ENCODE measurements at regions not wholly inside any gene's neighbourhood (a gene's known extent, or its start where the extent isn't known, plus 50 kb on each side); places are given as distances from the start of the nearest gene placed in this dataset.

DNA sequence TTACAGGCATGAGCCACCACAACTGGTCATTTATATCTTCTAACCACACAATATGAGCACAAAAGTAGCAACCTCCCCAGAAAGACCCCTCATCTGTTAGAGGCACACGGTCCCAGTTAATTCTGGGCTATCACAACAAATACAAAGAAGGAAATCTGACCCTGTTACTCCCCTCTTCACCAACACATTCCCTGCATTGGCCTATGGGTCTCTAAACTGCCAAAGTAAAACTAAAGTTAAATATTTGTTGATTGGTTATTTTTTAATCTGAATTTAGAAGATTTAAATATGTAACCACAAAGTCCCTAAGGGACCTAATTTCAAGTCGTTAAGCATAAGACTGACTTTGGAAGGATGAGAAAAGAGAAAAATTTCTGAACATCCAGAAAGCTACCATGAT is 496.7 kb upstream of the NMUR2 start:
- no peak overlapping the region for H3K4me3 ChIP-seq (ENCODE audit: low read depth, low read length)
- ChIA-PET CTCF (no interaction called here), POLR2A (no interaction called here)
- no peak for DNase-seq (ENCODE audit: low read depth, low spot score)
- TF ChIP-seq, protein P1, sequence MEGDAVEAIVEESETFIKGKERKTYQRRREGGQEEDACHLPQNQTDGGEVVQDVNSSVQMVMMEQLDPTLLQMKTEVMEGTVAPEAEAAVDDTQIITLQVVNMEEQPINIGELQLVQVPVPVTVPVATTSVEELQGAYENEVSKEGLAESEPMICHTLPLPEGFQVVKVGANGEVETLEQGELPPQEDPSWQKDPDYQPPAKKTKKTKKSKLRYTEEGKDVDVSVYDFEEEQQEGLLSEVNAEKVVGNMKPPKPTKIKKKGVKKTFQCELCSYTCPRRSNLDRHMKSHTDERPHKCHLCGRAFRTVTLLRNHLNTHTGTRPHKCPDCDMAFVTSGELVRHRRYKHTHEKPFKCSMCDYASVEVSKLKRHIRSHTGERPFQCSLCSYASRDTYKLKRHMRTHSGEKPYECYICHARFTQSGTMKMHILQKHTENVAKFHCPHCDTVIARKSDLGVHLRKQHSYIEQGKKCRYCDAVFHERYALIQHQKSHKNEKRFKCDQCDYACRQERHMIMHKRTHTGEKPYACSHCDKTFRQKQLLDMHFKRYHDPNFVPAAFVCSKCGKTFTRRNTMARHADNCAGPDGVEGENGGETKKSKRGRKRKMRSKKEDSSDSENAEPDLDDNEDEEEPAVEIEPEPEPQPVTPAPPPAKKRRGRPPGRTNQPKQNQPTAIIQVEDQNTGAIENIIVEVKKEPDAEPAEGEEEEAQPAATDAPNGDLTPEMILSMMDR (IDR thresholded peaks at IDR 0.05; ENCODE audit: insufficient read depth, low read length, missing control alignments), result no peak

DNA sequence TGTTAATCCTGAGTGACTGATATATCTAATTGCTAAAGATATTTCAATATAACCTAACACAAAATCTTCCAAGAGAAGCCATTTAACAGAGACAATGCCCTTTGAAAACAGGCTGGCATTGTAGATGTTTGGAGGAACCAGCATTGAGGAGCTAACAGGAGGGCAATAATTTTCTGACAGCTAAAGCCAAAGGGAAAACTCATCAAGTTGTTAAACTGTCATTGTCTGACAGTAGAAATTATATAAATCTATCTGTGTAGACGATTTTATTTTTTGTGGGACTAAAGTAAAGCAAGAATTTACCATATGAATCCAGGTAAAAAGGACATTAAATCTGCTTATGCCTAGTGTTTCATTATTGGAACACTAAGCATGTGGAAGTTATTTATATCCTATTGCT is 500.2 kb upstream of the NMUR2 start:
- TF ChIP-seq, protein P1 (IDR thresholded peaks at IDR 0.05; ENCODE audit: insufficient read depth, low read length, missing control alignments), result no peak
- ChIA-PET CTCF (no interaction called here), POLR2A (no interaction called here)
- H3K4me3 ChIP-seq (ENCODE audit: low read depth, low read length), result no peak overlapping the region
- DNase-seq (ENCODE audit: low read depth, low spot score), result no peak

GRCh38 chr5:152907488-152908245 is 502.6 kb upstream of the NMUR2 start:
- H3K4me3 ChIP-seq (ENCODE audit: low read depth, low read length), result no peak overlapping the region
- TF ChIP-seq, protein P1 (IDR thresholded peaks at IDR 0.05; ENCODE audit: insufficient read depth, low read length, missing control alignments), result no peak
- POLR2A ChIA-PET, result no interaction called here
- no peak for DNase-seq (ENCODE audit: low read depth, low spot score)
- CTCF ChIA-PET, result no interaction called here

DNA sequence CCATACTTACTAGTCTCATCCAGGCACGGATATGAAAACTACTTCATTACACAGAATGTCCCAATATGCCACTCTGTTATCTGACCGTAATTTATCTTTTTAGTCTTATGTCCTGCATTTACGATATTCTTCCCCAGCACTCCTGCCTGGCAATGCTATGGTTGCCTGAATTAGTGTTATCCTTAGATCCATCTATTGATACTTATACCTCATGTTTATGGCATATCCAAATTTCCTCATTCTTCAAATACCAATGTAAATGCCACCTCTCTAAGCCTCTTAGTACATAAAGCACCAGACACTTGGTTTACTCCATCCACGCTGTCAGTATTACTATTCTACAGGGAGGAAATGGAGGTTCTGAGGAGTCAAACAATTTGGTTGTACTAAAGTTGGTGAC is 507.8 kb upstream of the NMUR2 start:
- ChIA-PET CTCF (no interaction called here), POLR2A (no interaction called here)
- no peak for DNase-seq (ENCODE audit: low read depth, low spot score)
- TF ChIP-seq, protein P1 (IDR thresholded peaks at IDR 0.05; ENCODE audit: insufficient read depth, low read length, missing control alignments), result no peak
- H3K4me3 ChIP-seq (ENCODE audit: low read depth, low read length), result no peak overlapping the region

DNA sequence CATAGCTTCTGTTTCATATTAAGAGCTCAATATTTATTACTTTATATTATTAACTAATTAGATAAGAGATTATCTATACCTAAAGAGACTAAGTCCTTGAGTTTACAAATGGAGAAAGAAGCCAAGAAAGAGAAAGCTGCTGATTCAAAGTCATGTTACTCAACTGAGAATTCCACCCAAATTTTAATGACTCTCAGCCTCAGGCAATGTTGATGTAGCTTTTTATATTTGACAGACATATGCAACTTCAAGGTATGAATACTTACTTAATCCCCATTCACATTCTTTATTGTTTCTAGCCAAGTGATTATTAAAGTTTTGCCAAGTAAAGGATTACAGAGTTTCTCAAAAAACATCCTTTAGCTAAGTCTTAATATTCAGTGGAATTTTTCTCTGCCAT is 527.5 kb upstream of the NMUR2 start:
- DNase-seq (ENCODE audit: low read depth, low spot score), result no peak
- TF ChIP-seq, protein P1 (IDR thresholded peaks at IDR 0.05; ENCODE audit: insufficient read depth, low read length, missing control alignments), result no peak
- ChIA-PET POLR2A (no interaction called here), CTCF (no interaction called here)
- no peak overlapping the region for H3K4me3 ChIP-seq (ENCODE audit: low read depth, low read length)

DNA sequence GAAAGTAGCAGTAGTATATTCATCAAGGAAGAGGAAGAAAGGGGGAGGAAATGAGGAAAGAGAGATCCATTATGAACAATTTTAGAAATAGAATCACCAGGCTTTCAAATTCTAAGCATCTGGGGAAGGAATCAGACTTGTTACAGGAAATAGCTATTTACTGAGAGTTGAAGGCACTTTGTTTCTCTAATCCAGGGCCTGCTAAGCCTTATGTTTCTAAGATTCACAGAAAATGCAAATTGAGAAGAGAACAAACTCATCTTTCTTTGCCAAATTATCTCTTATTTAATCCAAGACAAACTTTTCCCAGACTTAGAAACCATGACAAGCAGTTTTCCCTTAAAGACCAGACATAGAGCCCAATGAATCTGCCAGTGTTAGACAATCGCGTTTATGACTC is 528.0 kb upstream of the NMUR2 start:
- no peak for DNase-seq (ENCODE audit: low read depth, low spot score)
- CTCF ChIA-PET, result no interaction called here
- H3K4me3 ChIP-seq (ENCODE audit: low read depth, low read length), result no peak overlapping the region
- TF ChIP-seq, protein P1 (IDR thresholded peaks at IDR 0.05; ENCODE audit: insufficient read depth, low read length, missing control alignments), result no peak
- POLR2A ChIA-PET, result no interaction called here
